ENCODE measurements at regions not wholly inside any gene's neighbourhood (a gene's known extent, or its start where the extent isn't known, plus 50 kb on each side); places are given as distances from the start of the nearest gene placed in this dataset.

GRCh38 chr14:29462772-29463171 lies 464.9 kb downstream of the PRKD1 start:
- no peaks in the 10 kb centered on the region for H3K27me3 ChIP-seq (ENCODE audit: control insufficient read depth, insufficient read depth, low read length)
- H3K4me3 ChIP-seq (ENCODE audit: low read depth, low read length) = no peak overlapping the region
- H3K36me3 ChIP-seq (ENCODE audit: control insufficient read depth, insufficient read depth, low read length) = no peaks in the 10 kb centered on the region
- no peak for TF ChIP-seq CTCF (IDR thresholded peaks at IDR 0.05; ENCODE audit: insufficient read depth, low read length, poor library complexity, severe bottlenecking)
- DNase-seq (ENCODE audit: low read depth) = no peak

GRCh38 chr14:29463727-29464395 lies 463.8 kb downstream of the PRKD1 start:
- no peak overlapping the region for H3K4me3 ChIP-seq (ENCODE audit: low read depth, low read length)
- DNase-seq (ENCODE audit: low read depth) = no peak
- no peaks in the 10 kb centered on the region for H3K36me3 ChIP-seq (ENCODE audit: control insufficient read depth, insufficient read depth, low read length)
- H3K27me3 ChIP-seq (ENCODE audit: control insufficient read depth, insufficient read depth, low read length) = no peaks in the 10 kb centered on the region
- no peak for TF ChIP-seq CTCF (IDR thresholded peaks at IDR 0.05; ENCODE audit: insufficient read depth, low read length, poor library complexity, severe bottlenecking)

GRCh38 chr14:29465095-29465494 lies 462.6 kb downstream of the PRKD1 start:
- TF ChIP-seq CTCF (IDR thresholded peaks at IDR 0.05; ENCODE audit: insufficient read depth, low read length, poor library complexity, severe bottlenecking) = no peak
- DNase-seq (ENCODE audit: low read depth) = no peak
- no peak overlapping the region for H3K4me3 ChIP-seq (ENCODE audit: low read depth, low read length)
- no peaks in the 10 kb centered on the region for H3K36me3 ChIP-seq (ENCODE audit: control insufficient read depth, insufficient read depth, low read length)
- no peaks in the 10 kb centered on the region for H3K27me3 ChIP-seq (ENCODE audit: control insufficient read depth, insufficient read depth, low read length)

GRCh38 chr14:29475641-29476040 lies 452.0 kb downstream of the PRKD1 start:
- H3K36me3 ChIP-seq (ENCODE audit: control insufficient read depth, insufficient read depth, low read length) = no peaks in the 10 kb centered on the region
- no peak overlapping the region for H3K4me3 ChIP-seq (ENCODE audit: low read depth, low read length)
- TF ChIP-seq CTCF (IDR thresholded peaks at IDR 0.05; ENCODE audit: insufficient read depth, low read length, poor library complexity, severe bottlenecking) = no peak
- DNase-seq (ENCODE audit: low read depth) = no peak
- H3K27me3 ChIP-seq (ENCODE audit: control insufficient read depth, insufficient read depth, low read length) = no peaks in the 10 kb centered on the region

- DNase-seq (ENCODE audit: low read depth) = no peak
- no peaks in the 10 kb centered on the region for H3K27me3 ChIP-seq (ENCODE audit: control insufficient read depth, insufficient read depth, low read length)
- no peak overlapping the region for H3K4me3 ChIP-seq (ENCODE audit: low read depth, low read length)
- H3K36me3 ChIP-seq (ENCODE audit: control insufficient read depth, insufficient read depth, low read length) = no peaks in the 10 kb centered on the region
- TF ChIP-seq CTCF (IDR thresholded peaks at IDR 0.05; ENCODE audit: insufficient read depth, low read length, poor library complexity, severe bottlenecking) = no peak
These were observed 441.5 kb downstream of the PRKD1 start for GRCh38 chr14:29486132-29486531.

GRCh38 chr14:29489911-29490425 lies 437.7 kb downstream of the PRKD1 start:
- Histone ChIP-seq H3K36me3 (ENCODE audit: control insufficient read depth, insufficient read depth, low read length) (no peaks in the 10 kb centered on the region), H3K4me3 (ENCODE audit: low read depth, low read length) (no peak overlapping the region), H3K27me3 (ENCODE audit: control insufficient read depth, insufficient read depth, low read length) (no peaks in the 10 kb centered on the region)
- no peak for TF ChIP-seq CTCF (IDR thresholded peaks at IDR 0.05; ENCODE audit: insufficient read depth, low read length, poor library complexity, severe bottlenecking)
- no peak for DNase-seq (ENCODE audit: low read depth)
